GM21423 (cell line): ENCODE measurements at regions not wholly inside any gene's neighbourhood (a gene's known extent, or its start where the extent isn't known, plus 50 kb on each side); places are given as distances from the start of the nearest gene placed in this dataset.
A peak's percentile ranks its signal among the peaks of the same experiment; 100 is the strongest.
"Not testable (repeated sequence)": the region's sequence is repeated elsewhere in the genome, so short reads cannot be mapped to it uniquely, and the experiment has no call there.

Source experiments
- ATAC-seq: cut with Tn5 transposase; IDR thresholded peaks from one replicate; pipeline ENCODE4 v1.9.1; 2021; ENCODE audit warnings: mild to moderate bottlenecking, moderate library complexity; ENCODE audit not compliant: unreplicated experiment

GRCh38 chr6:12474167-12475140 lies 184.3 kb downstream of the EDN1 start:
- no peak for ATAC-seq

- no peak for ATAC-seq
Observed at GRCh38 chr6:12476484-12476883, 186.3 kb downstream of the EDN1 start.

- no peak for ATAC-seq
Observed at GRCh38 chr6:12477616-12478015, 187.5 kb downstream of the EDN1 start.

GRCh38 chr6:12478921-12479320 lies 188.8 kb downstream of the EDN1 start:
- no peak for ATAC-seq

- no peak for ATAC-seq
Observed at GRCh38 chr6:12479451-12479850, 189.3 kb downstream of the EDN1 start.

- ATAC-seq = no peak
Observed at GRCh38 chr6:12479881-12480280, 189.7 kb downstream of the EDN1 start.

- ATAC-seq = no peak
Observed at GRCh38 chr6:12480379-12480778, 190.2 kb downstream of the EDN1 start.

- ATAC-seq = no peak
Observed at GRCh38 chr6:12481292-12481691, 191.1 kb downstream of the EDN1 start.

- no peak for ATAC-seq
Observed at GRCh38 chr6:12481850-12482249, 191.7 kb downstream of the EDN1 start.

- no peak for ATAC-seq
Observed at GRCh38 chr6:12482386-12483375, 192.5 kb downstream of the EDN1 start.

- ATAC-seq = peak; percentile 77
Observed at GRCh38 chr6:12483712-12484111, 193.6 kb downstream of the EDN1 start.

GRCh38 chr6:12484519-12484918 lies 194.4 kb downstream of the EDN1 start:
- no peak for ATAC-seq

- no peak for ATAC-seq
Observed at GRCh38 chr6:12485226-12485764, 195.1 kb downstream of the EDN1 start.

GRCh38 chr6:12485837-12486236 lies 195.7 kb downstream of the EDN1 start:
- ATAC-seq = no peak

- ATAC-seq = no peak
Observed at GRCh38 chr6:12490351-12490903, 200.3 kb downstream of the EDN1 start.

- no peak for ATAC-seq
Observed at GRCh38 chr6:12490904-12491571, 200.9 kb downstream of the EDN1 start.

GRCh38 chr6:12492929-12493328 lies 202.8 kb downstream of the EDN1 start:
- not testable (repeated sequence) for ATAC-seq

- no peak for ATAC-seq
Observed at GRCh38 chr6:12493446-12493845, 203.3 kb downstream of the EDN1 start.

GRCh38 chr6:12494161-12494560 lies 204.0 kb downstream of the EDN1 start:
- ATAC-seq = no peak

- no peak for ATAC-seq
Observed at GRCh38 chr6:12501990-12502389, 211.8 kb downstream of the EDN1 start.
